DND-41 (cell line): ENCODE measurements at regions not wholly inside any gene's neighbourhood (a gene's known extent, or its start where the extent isn't known, plus 50 kb on each side); places are given as distances from the start of the nearest gene placed in this dataset.

ENCODE experiments used
- ATAC-seq: fragments of 200-7000 bp; cut with Tn5 transposase; 3 replicates; pipeline ENCODE4 v1.9.1; 2021; ENCODE audit warnings: low read depth; ENCODE audit not compliant: insufficient read depth
- DNase-seq: peaks from one replicate; pipeline ENCODE4 v3.0.0-alpha.2; 2020
- H2AFZ ChIP-seq: 2 replicates; pipeline ENCODE4 v1.6.0; 2012; ENCODE audit warnings: low read depth, low read length
- H3K27ac ChIP-seq: 2 replicates; pipeline ENCODE4 v1.5.1; 2012; ENCODE audit warnings: low read length, inconsistent platforms
- H3K27me3 ChIP-seq: fragments of 200-600 bp; sonication (generic); 2 replicates; pipeline ENCODE4 v1.6.0; 2012; ENCODE audit warnings: low read length, mild to moderate bottlenecking, inconsistent platforms; ENCODE audit not compliant: insufficient read depth, poor library complexity
- H3K36me3 ChIP-seq: 2 replicates; pipeline ENCODE4 v1.5.1; 2012; ENCODE audit warnings: low read length, inconsistent platforms; ENCODE audit not compliant: insufficient read depth
- H3K4me1 ChIP-seq: 2 replicates; pipeline ENCODE4 v1.5.1; 2012; ENCODE audit warnings: mild to moderate bottlenecking, low read length; ENCODE audit not compliant: insufficient read depth
- H3K4me2 ChIP-seq: 2 replicates; pipeline ENCODE4 v1.6.0; 2012; ENCODE audit warnings: mild to moderate bottlenecking, moderate library complexity, low read length, inconsistent platforms; ENCODE audit not compliant: insufficient read depth
- H3K4me3 ChIP-seq, 2 experiments: fragments of 200-600 bp in 1 of 2; shearing (Covaris generic) in 1 of 2; 2 replicates each; pipeline ENCODE4 v1.5.1; 2012 to 2016; ENCODE audit warnings: inconsistent platforms in 2 of 2, low read length in 2 of 2, mild to moderate bottlenecking in 2 of 2, low read depth in 1 of 2, moderate library complexity in 1 of 2
- H3K79me2 ChIP-seq: 2 replicates; pipeline ENCODE4 v1.6.0; 2012; ENCODE audit warnings: low read length, inconsistent platforms; ENCODE audit not compliant: insufficient read depth
- H3K9ac ChIP-seq: 2 replicates; pipeline ENCODE4 v1.6.0; 2012; ENCODE audit warnings: low read depth, mild to moderate bottlenecking, inconsistent platforms, low read length, moderate library complexity
- H3K9me3 ChIP-seq: 2 replicates; pipeline ENCODE4 v1.5.1; 2012; ENCODE audit warnings: low read length, moderate library complexity, mild to moderate bottlenecking, inconsistent platforms; ENCODE audit not compliant: insufficient read depth, severe bottlenecking
- H4K20me1 ChIP-seq: 2 replicates; pipeline ENCODE4 v1.6.0; 2012; ENCODE audit warnings: low read length; ENCODE audit not compliant: insufficient read depth
- EZH2 ChIP-seq: IDR thresholded peaks from 3 replicates; pipeline ENCODE4 v1.6.1; 2012; ENCODE audit warnings: borderline replicate concordance, low read depth, mild to moderate bottlenecking, moderate library complexity, low read length, inconsistent platforms; ENCODE audit not compliant: severe bottlenecking
- TF ChIP-seq, protein P1 (sequence below): IDR thresholded peaks from 2 replicates; pipeline ENCODE4 v1.5.1; 2012; ENCODE audit warnings: borderline replicate concordance, low read length, moderate library complexity, mild to moderate bottlenecking; ENCODE audit not compliant: poor library complexity, severe bottlenecking; ENCODE audit errors: extremely low read depth

DNA sequence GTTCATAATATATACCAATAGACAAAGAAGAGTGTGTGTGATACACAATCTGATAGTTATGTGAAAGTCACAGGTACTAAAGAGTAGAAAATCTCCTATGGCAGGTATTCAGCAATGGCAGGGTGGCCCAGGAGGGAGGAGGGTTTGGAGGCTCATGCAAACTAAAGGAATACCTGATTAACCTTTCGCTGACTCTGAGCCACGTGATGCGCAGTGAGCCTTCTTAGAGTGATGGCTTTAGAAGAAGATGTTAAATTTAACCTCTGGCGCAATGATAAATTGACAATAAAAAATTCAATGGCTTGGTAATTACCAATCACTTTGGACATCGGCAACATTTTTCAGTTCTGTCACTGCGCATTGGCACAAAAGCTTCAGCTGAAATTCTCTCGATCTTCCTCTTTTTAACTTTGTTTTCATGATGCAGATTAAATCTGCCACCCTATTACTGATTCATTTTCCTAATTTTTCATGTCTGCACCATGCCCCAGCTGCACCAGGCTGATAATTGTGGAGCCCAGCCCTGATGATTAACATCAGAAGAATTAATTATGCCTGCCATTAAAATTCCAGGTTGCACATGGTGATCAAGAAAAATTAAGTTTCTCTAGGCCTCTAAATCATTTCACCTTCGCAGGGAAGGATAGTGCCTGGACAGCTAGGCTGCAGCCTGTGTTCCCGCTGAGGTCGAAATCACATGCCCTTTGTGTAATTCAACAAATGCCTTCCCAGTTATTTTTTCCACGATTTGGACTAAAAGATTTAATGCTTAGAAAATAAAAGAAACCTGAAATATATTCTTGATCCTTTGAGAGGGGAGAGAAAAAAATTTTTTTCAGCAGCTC, 250.6 kb upstream of the HNRNPA3 start:
- Histone ChIP-seq H3K4me1 (no peaks in the 10 kb centered on the region), H2AFZ (no peak overlapping the region), H3K4me3 (no peak overlapping the region), H3K79me2 (no peaks in the 10 kb centered on the region), H3K36me3 (no peaks in the 10 kb centered on the region), H3K27ac (no peak overlapping the region), H3K27me3 (peaks cover 30% of the 10 kb centered on the region), H3K9me3 (no peaks in the 10 kb centered on the region), H3K9ac (no peak overlapping the region), H4K20me1 (no peaks in the 10 kb centered on the region), H3K4me2 (no peak overlapping the region)
- no peak for DNase-seq
- no peak for ATAC-seq
- TF ChIP-seq, protein P1, sequence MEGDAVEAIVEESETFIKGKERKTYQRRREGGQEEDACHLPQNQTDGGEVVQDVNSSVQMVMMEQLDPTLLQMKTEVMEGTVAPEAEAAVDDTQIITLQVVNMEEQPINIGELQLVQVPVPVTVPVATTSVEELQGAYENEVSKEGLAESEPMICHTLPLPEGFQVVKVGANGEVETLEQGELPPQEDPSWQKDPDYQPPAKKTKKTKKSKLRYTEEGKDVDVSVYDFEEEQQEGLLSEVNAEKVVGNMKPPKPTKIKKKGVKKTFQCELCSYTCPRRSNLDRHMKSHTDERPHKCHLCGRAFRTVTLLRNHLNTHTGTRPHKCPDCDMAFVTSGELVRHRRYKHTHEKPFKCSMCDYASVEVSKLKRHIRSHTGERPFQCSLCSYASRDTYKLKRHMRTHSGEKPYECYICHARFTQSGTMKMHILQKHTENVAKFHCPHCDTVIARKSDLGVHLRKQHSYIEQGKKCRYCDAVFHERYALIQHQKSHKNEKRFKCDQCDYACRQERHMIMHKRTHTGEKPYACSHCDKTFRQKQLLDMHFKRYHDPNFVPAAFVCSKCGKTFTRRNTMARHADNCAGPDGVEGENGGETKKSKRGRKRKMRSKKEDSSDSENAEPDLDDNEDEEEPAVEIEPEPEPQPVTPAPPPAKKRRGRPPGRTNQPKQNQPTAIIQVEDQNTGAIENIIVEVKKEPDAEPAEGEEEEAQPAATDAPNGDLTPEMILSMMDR, result no peak
- TF ChIP-seq EZH2, result no peak

DNA sequence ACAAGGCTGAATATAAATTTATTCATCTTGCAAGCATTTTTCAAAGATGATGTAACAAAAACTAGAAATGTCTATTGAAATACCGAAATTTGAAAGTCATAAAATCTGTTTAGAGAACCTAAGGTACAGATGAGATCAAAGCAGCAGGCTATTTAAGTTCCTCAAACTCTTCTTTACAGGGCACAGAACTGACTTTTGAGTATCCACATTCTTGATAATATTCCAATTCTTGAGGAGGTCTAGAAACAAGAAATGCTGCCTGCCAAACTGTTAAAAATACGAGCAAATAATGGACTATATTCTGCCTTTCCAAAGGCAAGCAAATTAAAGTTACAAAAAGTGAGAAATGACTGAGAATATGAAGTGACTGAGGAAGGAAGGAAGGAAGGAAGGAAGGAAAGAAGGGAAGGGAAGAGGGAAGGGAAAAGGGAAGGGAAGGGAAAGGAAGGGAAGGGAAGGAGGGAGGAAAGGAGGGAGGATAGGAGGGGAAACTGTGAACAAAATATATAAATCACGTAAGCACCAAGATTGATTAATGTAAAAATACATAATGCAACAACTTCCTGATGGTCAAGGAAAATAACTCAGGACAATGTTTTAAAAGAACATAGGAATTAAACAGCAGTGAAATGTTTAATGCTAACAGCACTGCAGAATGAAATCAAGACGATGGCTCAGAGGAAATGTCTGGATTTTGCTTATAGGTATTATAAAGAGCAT, 248.9 kb upstream of the HNRNPA3 start:
- TF ChIP-seq, protein P1, result no peak
- no peak for TF ChIP-seq EZH2
- DNase-seq (no peak), ATAC-seq (no peak)
- peaks cover 28% of the 10 kb centered on the region for H3K27me3 ChIP-seq
- no peak overlapping the region for H3K9ac ChIP-seq
- H3K27ac ChIP-seq, result no peak overlapping the region
- H2AFZ ChIP-seq, result no peak overlapping the region
- H3K79me2 ChIP-seq, result no peaks in the 10 kb centered on the region
- no peak overlapping the region for H3K4me2 ChIP-seq
- no peak overlapping the region for H3K4me3 ChIP-seq
- no peaks in the 10 kb centered on the region for H3K9me3 ChIP-seq
- no peaks in the 10 kb centered on the region for H3K4me1 ChIP-seq
- no peaks in the 10 kb centered on the region for H3K36me3 ChIP-seq
- H4K20me1 ChIP-seq, result no peaks in the 10 kb centered on the region

DNA sequence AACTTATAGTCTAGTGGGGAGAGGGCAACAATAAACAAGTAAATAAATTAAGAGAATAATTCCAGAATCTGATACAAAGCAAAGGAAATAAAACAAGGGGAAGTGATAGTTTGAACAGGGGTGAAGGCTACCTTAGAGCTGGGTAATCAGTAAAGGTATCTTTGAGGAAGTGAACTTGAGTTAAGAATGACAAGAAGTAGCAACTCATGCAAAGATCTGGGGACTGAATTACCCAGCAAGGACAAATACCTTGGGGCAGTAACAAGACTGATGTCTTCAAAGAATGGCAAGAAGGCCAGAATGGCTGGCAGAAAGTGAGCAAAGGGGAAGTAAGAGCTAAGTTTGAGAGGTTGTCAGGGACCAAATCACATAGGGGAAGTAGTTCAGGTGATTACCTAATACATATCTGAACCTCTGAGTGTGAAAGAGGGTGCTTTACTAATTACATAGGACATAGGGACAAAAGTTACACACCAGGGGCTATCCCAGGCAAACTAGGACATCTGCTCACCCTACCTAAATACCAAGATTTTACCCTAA, 244.6 kb upstream of the HNRNPA3 start:
- DNase-seq (no peak), ATAC-seq (no peak)
- H2AFZ ChIP-seq, result no peak overlapping the region
- H3K79me2 ChIP-seq, result no peaks in the 10 kb centered on the region
- H3K4me3 ChIP-seq, result no peak overlapping the region
- no peaks in the 10 kb centered on the region for H3K9me3 ChIP-seq
- TF ChIP-seq, protein P1, result no peak
- TF ChIP-seq EZH2, result no peak
- no peaks in the 10 kb centered on the region for H4K20me1 ChIP-seq
- no peaks in the 10 kb centered on the region for H3K36me3 ChIP-seq
- H3K27ac ChIP-seq, result no peak overlapping the region
- no peak overlapping the region for H3K9ac ChIP-seq
- H3K4me1 ChIP-seq, result no peaks in the 10 kb centered on the region
- peaks cover 38% of the 10 kb centered on the region for H3K27me3 ChIP-seq
- H3K4me2 ChIP-seq, result no peak overlapping the region
